ENCODE measurements at regions not wholly inside any gene's neighbourhood (a gene's known extent, or its start where the extent isn't known, plus 50 kb on each side); places are given as distances from the start of the nearest gene placed in this dataset.

DNA sequence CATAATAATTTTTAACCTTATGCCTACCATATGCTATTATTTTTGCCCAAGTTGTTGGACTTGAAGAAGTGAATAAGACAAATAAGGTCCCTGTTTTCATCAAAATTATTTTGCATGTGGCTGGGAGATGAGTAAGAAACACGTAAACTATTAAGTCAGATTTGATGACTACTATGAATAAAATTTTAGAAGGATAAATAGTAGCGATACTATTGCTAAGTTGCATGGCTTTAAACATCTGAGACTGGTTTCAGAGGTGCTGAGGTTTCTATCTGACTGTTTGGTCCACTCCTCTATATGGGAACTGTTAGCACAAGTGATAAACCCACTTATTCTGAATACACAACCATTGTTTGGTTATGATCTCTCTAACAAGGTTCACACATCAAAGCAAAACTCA, 674.3 kb upstream of the MDGA2 start:
- Histone ChIP-seq H3K4me1 (ENCODE audit: insufficient read depth, poor library complexity, severe bottlenecking) (peaks cover 23% of the 10 kb centered on the region), H3K27me3 (ENCODE audit: insufficient read depth, poor library complexity, severe bottlenecking) (no peaks in the 10 kb centered on the region), H3K27ac (ENCODE audit: poor library complexity, severe bottlenecking) (peak overlapping the region; percentile 61), H3K9me3 (ENCODE audit: severe bottlenecking) (no peaks in the 10 kb centered on the region), H3K4me3 (ENCODE audit: severe bottlenecking) (no peak overlapping the region), H3K36me3 (ENCODE audit: low read depth) (no peaks in the 10 kb centered on the region)
- TF ChIP-seq, protein P1, sequence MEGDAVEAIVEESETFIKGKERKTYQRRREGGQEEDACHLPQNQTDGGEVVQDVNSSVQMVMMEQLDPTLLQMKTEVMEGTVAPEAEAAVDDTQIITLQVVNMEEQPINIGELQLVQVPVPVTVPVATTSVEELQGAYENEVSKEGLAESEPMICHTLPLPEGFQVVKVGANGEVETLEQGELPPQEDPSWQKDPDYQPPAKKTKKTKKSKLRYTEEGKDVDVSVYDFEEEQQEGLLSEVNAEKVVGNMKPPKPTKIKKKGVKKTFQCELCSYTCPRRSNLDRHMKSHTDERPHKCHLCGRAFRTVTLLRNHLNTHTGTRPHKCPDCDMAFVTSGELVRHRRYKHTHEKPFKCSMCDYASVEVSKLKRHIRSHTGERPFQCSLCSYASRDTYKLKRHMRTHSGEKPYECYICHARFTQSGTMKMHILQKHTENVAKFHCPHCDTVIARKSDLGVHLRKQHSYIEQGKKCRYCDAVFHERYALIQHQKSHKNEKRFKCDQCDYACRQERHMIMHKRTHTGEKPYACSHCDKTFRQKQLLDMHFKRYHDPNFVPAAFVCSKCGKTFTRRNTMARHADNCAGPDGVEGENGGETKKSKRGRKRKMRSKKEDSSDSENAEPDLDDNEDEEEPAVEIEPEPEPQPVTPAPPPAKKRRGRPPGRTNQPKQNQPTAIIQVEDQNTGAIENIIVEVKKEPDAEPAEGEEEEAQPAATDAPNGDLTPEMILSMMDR (IDR thresholded peaks at IDR 0.05; ENCODE audit: poor library complexity, severe bottlenecking) = no peak
- ATAC-seq (ENCODE audit: low read depth) (peak; percentile 56), DNase-seq (ENCODE audit: low spot score) (no peak)

DNA sequence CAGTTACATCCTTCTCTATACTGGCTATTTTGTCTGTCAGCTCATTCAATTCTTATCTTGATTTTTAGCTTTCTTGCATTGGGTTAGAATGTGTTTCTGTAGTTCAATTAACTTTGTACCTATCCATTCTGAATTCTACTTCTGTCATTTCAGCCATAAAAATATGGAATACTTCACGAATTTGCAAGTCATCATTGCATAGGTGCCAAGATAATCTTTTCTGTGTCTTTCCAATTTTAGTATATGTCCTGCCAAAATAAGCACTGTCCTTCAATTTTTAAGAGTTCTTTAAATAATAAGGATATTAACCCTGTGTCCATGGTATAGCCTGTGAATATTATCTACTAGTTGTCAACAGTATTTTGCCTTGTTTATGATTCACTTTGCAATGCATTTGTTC, 665.7 kb upstream of the MDGA2 start:
- TF ChIP-seq, protein P1 (IDR thresholded peaks at IDR 0.05; ENCODE audit: poor library complexity, severe bottlenecking) = no peak
- DNase-seq (ENCODE audit: low spot score) = no peak
- H3K36me3 ChIP-seq (ENCODE audit: low read depth) = no peaks in the 10 kb centered on the region
- no peaks in the 10 kb centered on the region for H3K4me1 ChIP-seq (ENCODE audit: insufficient read depth, poor library complexity, severe bottlenecking)
- ATAC-seq (ENCODE audit: low read depth) = no peak
- H3K27ac ChIP-seq (ENCODE audit: poor library complexity, severe bottlenecking) = no peak overlapping the region
- no peak overlapping the region for H3K4me3 ChIP-seq (ENCODE audit: severe bottlenecking)
- H3K9me3 ChIP-seq (ENCODE audit: severe bottlenecking) = no peaks in the 10 kb centered on the region
- H3K27me3 ChIP-seq (ENCODE audit: insufficient read depth, poor library complexity, severe bottlenecking) = peaks cover 2% of the 10 kb centered on the region

DNA sequence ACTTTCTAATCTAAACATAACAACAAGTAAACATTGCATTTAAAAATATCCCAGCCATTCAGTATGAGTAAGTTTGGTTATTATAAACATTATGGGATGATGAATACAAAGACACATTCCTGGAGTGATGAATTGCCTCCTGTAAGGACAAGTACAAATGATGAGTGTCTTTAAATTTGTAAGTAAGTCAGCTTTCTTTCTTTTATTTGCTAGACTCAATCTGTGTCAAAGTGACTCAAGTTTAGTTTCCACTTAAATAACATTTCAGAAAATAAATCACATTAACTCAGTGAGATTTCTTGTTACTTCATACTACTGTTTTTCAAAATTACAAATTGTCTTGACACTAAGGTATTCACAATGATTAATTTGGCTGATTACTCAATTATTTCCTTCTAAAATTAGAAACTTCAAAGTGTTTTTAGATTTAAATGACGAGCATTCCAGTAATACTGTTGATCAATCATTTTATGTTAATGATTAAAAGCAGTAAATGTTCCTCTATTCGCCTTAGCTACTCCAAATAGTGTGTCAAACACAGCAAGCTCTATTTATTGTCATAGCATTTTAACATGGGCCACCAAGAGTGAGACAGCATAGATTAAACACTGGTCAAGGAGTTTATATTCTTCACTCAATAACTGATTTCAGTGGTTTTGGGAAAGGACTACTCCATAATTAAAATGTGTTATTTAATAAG, 658.0 kb upstream of the MDGA2 start:
- Histone ChIP-seq H3K4me3 (ENCODE audit: severe bottlenecking) (no peak overlapping the region), H3K36me3 (ENCODE audit: low read depth) (no peaks in the 10 kb centered on the region), H3K9me3 (ENCODE audit: severe bottlenecking) (no peaks in the 10 kb centered on the region), H3K4me1 (ENCODE audit: insufficient read depth, poor library complexity, severe bottlenecking) (peaks cover 32% of the 10 kb centered on the region), H3K27ac (ENCODE audit: poor library complexity, severe bottlenecking) (peak overlapping the region; percentile 27), H3K27me3 (ENCODE audit: insufficient read depth, poor library complexity, severe bottlenecking) (no peaks in the 10 kb centered on the region)
- no peak for DNase-seq (ENCODE audit: low spot score)
- peak; percentile 79 for ATAC-seq (ENCODE audit: low read depth)
- TF ChIP-seq, protein P1 (IDR thresholded peaks at IDR 0.05; ENCODE audit: poor library complexity, severe bottlenecking) = no peak

DNA sequence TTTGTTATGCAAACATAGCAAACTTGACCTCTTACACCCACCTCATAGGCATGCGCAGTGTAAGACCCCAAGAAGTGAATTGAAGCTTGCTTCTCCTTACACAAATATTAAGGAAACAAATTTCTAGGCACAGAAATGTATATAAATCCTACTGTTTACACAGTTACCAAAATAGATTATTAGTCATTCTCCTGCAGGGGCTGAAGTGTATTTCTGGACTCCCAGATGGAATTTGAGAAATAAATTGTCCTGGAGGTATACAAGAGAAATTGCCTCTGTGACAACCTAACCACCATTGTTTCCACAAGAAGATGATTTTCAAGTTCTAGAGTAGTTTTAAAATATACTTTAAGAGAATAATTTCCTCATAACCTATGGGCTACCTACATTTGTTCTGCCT, 656.0 kb upstream of the MDGA2 start:
- TF ChIP-seq, protein P1 (IDR thresholded peaks at IDR 0.05; ENCODE audit: poor library complexity, severe bottlenecking) = no peak
- no peak for DNase-seq (ENCODE audit: low spot score)

DNA sequence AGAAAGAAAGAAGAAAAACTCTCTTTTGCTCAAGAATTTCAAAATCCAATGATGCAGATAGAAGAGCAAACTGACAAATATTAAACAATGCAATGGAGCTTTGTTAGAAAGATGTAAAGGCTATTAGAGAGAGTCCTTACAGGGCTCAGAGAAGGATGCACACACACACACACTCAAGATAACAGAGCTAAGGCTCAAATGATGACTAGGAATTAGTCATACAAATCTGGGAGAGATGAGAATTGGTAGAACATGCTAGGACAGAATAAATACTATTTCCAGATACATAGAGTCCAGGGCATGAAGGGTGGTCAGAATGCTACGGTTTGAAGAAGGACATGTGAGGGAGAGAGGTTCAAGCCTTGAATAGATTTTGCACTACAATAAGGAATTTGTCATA, 650.1 kb upstream of the MDGA2 start:
- H3K4me3 ChIP-seq (ENCODE audit: severe bottlenecking) = no peak overlapping the region
- no peaks in the 10 kb centered on the region for H3K27me3 ChIP-seq (ENCODE audit: insufficient read depth, poor library complexity, severe bottlenecking)
- H3K27ac ChIP-seq (ENCODE audit: poor library complexity, severe bottlenecking) = no peak overlapping the region
- TF ChIP-seq, protein P1 (IDR thresholded peaks at IDR 0.05; ENCODE audit: poor library complexity, severe bottlenecking) = no peak
- H3K4me1 ChIP-seq (ENCODE audit: insufficient read depth, poor library complexity, severe bottlenecking) = peaks cover 16% of the 10 kb centered on the region
- H3K36me3 ChIP-seq (ENCODE audit: low read depth) = no peaks in the 10 kb centered on the region
- H3K9me3 ChIP-seq (ENCODE audit: severe bottlenecking) = no peaks in the 10 kb centered on the region
- ATAC-seq (ENCODE audit: low read depth) (peak; percentile 92), DNase-seq (ENCODE audit: low spot score) (no peak)

More for the DNA sequence above, 656.0 kb upstream of the MDGA2 start:
- Histone ChIP-seq H3K4me1 (ENCODE audit: insufficient read depth, poor library complexity, severe bottlenecking) (peaks cover 32% of the 10 kb centered on the region), H3K4me3 (ENCODE audit: severe bottlenecking) (no peak overlapping the region), H3K27ac (ENCODE audit: poor library complexity, severe bottlenecking) (no peak overlapping the region), H3K36me3 (ENCODE audit: low read depth) (no peaks in the 10 kb centered on the region), H3K27me3 (ENCODE audit: insufficient read depth, poor library complexity, severe bottlenecking) (no peaks in the 10 kb centered on the region), H3K9me3 (ENCODE audit: severe bottlenecking) (no peaks in the 10 kb centered on the region)
- ATAC-seq (ENCODE audit: low read depth) = peak; percentile 67

Measured in RWPE2 (cell line).